Upper lobe of left lung (tissue), 4 donors: ENCODE measurements at regions not wholly inside any gene's neighbourhood (a gene's known extent, or its start where the extent isn't known, plus 50 kb on each side); places are given as distances from the start of the nearest gene placed in this dataset.

ENCODE experiments used
- CTCF ChIP-seq, 6 experiments: fragments of 450-650 bp in 4 of 6; fragments of 200-600 bp in 2 of 6; sonication (generic) in 2 of 6; IDR thresholded peaks; one replicate each; pipeline ENCODE4 v1.5.1; 2016 to 2019; ENCODE audit warnings: antibody characterized with exemption in 6 of 6
- POLR2A ChIP-seq, 4 donors: fragments of 450-650 bp; IDR thresholded peaks; one replicate each; pipeline ENCODE4 v1.5.1; 2016 to 2017; ENCODE audit warnings: antibody characterized with exemption in 4 of 4, mild to moderate bottlenecking in 2 of 4
- POLR2AphosphoS5 ChIP-seq, 2 donors: sonication (generic); formaldehyde crosslinking; IDR thresholded peaks; one replicate each; pipeline ENCODE4 v1.5.1; 2017; ENCODE audit warnings: antibody characterized with exemption in 2 of 2

GRCh38 chr18:79628416-79629248 lies 51.0 kb upstream of the CTDP1 start:
- no peak for TF ChIP-seq CTCF (IDR thresholded peaks at IDR 0.05)
- no peak for TF ChIP-seq POLR2A (IDR thresholded peaks at IDR 0.05)
- TF ChIP-seq POLR2AphosphoS5 (IDR thresholded peaks at IDR 0.05), result no peak
